Effector memory CD8-positive, alpha-beta T cell (primary cell): ENCODE measurements at regions not wholly inside any gene's neighbourhood (a gene's known extent, or its start where the extent isn't known, plus 50 kb on each side); places are given as distances from the start of the nearest gene placed in this dataset.

Experiments used
- ATAC-seq: fragments of 150-1000 bp; cut with Tn5 transposase; replicated peaks from 2 replicates; pipeline ENCODE4 v1.10.0; 2021; ENCODE audit warnings: mild to moderate bottlenecking, moderate library complexity
- DNase-seq, 3 experiments: peaks; one replicate each; pipeline ENCODE4 v3.0.0; 2021
- H3K27ac Mint-ChIP-seq, 2 donors: one replicate each; pipeline ENCODE4 v1.8.0; 2022; ENCODE audit warnings: mild to moderate bottlenecking in 2 of 2, mixed read lengths in 2 of 2, moderate library complexity in 2 of 2
- H3K27me3 Mint-ChIP-seq, 2 donors: one replicate each; pipeline ENCODE4 v1.8.0; 2022; ENCODE audit warnings: mixed read lengths in 2 of 2
- H3K36me3 Mint-ChIP-seq: one replicate; pipeline ENCODE4 v1.8.0; 2022; ENCODE audit warnings: mild to moderate bottlenecking, moderate library complexity, mixed read lengths; ENCODE audit not compliant: insufficient read depth
- H3K4me1 Mint-ChIP-seq, 2 donors: one replicate each; pipeline ENCODE4 v1.8.0; 2022; ENCODE audit warnings: low read depth in 2 of 2, mixed read lengths in 2 of 2
- H3K4me3 Mint-ChIP-seq, 2 donors: one replicate each; pipeline ENCODE4 v1.8.0; 2022; ENCODE audit warnings: mild to moderate bottlenecking in 2 of 2, mixed read lengths in 2 of 2, moderate library complexity in 2 of 2
- H3K9me3 Mint-ChIP-seq, 2 donors: one replicate each; pipeline ENCODE4 v1.8.0; 2022; ENCODE audit warnings: mixed read lengths in 2 of 2

GRCh38 chr6:113187661-113188060, 669.5 kb upstream of the MARCKS start:
- Mint-ChIP-seq H3K36me3 (no peaks in the 10 kb centered on the region), H3K9me3 (peaks cover 0 to 15% of the 10 kb centered on the region in 2 donors), H3K4me3 (no peak overlapping the region), H3K27me3 (no peaks in the 10 kb centered on the region), H3K27ac (no peak overlapping the region), H3K4me1 (no peaks in the 10 kb centered on the region)
- DNase-seq: no peak
- ATAC-seq: no peak

- Mint-ChIP-seq H3K9me3 (peaks cover 4 to 15% of the 10 kb centered on the region in 2 donors), H3K4me3 (no peak overlapping the region), H3K36me3 (no peaks in the 10 kb centered on the region), H3K27ac (no peak overlapping the region), H3K27me3 (no peaks in the 10 kb centered on the region), H3K4me1 (no peaks in the 10 kb centered on the region)
- ATAC-seq: no peak
- DNase-seq: no peak
Observed at GRCh38 chr6:113188962-113189361, 668.2 kb upstream of the MARCKS start.

GRCh38 chr6:113190170-113190569, 667.0 kb upstream of the MARCKS start:
- DNase-seq (no peak), ATAC-seq (no peak)
- Mint-ChIP-seq H3K4me3 (no peak overlapping the region), H3K36me3 (no peaks in the 10 kb centered on the region), H3K4me1 (no peaks in the 10 kb centered on the region), H3K27me3 (no peaks in the 10 kb centered on the region), H3K9me3 (peaks cover 4 to 9% of the 10 kb centered on the region in 2 donors), H3K27ac (no peak overlapping the region)

GRCh38 chr6:113194090-113194489, 663.1 kb upstream of the MARCKS start:
- no peak for DNase-seq
- H3K27me3 Mint-ChIP-seq: no peaks in the 10 kb centered on the region
- H3K4me1 Mint-ChIP-seq: no peaks in the 10 kb centered on the region
- no peak overlapping the region for H3K4me3 Mint-ChIP-seq
- H3K9me3 Mint-ChIP-seq: peaks cover 1 to 8% of the 10 kb centered on the region in 2 donors
- no peak overlapping the region for H3K27ac Mint-ChIP-seq
- no peaks in the 10 kb centered on the region for H3K36me3 Mint-ChIP-seq
- ATAC-seq: no peak

- Mint-ChIP-seq H3K4me1 (no peaks in the 10 kb centered on the region), H3K27me3 (no peaks in the 10 kb centered on the region), H3K36me3 (no peaks in the 10 kb centered on the region), H3K27ac (no peak overlapping the region), H3K9me3 (peaks cover 0 to 9% of the 10 kb centered on the region in 2 donors), H3K4me3 (no peak overlapping the region)
- ATAC-seq (no peak), DNase-seq (no peak)
Observed at GRCh38 chr6:113202852-113203714, 654.1 kb upstream of the MARCKS start.

GRCh38 chr6:113203715-113204110, 653.4 kb upstream of the MARCKS start:
- no peaks in the 10 kb centered on the region for H3K4me1 Mint-ChIP-seq
- ATAC-seq (no peak), DNase-seq (no peak)
- no peak overlapping the region for H3K27ac Mint-ChIP-seq
- H3K9me3 Mint-ChIP-seq: peaks cover 0 to 5% of the 10 kb centered on the region in 2 donors
- H3K27me3 Mint-ChIP-seq: no peaks in the 10 kb centered on the region
- no peaks in the 10 kb centered on the region for H3K36me3 Mint-ChIP-seq
- H3K4me3 Mint-ChIP-seq: no peak overlapping the region

- ATAC-seq (no peak), DNase-seq (no peak)
- Mint-ChIP-seq H3K9me3 (peaks cover 0 to 3% of the 10 kb centered on the region in 2 donors), H3K4me1 (no peaks in the 10 kb centered on the region), H3K27me3 (no peaks in the 10 kb centered on the region), H3K36me3 (no peaks in the 10 kb centered on the region), H3K27ac (no peak overlapping the region), H3K4me3 (no peak overlapping the region)
Observed at GRCh38 chr6:113205553-113205952, 651.6 kb upstream of the MARCKS start.

GRCh38 chr6:113208726-113209125, 648.4 kb upstream of the MARCKS start:
- DNase-seq (no peak), ATAC-seq (no peak)
- H3K36me3 Mint-ChIP-seq: no peaks in the 10 kb centered on the region
- no peak overlapping the region for H3K4me3 Mint-ChIP-seq
- no peaks in the 10 kb centered on the region for H3K4me1 Mint-ChIP-seq
- H3K27ac Mint-ChIP-seq: no peak overlapping the region
- no peaks in the 10 kb centered on the region for H3K9me3 Mint-ChIP-seq
- H3K27me3 Mint-ChIP-seq: no peaks in the 10 kb centered on the region

- DNase-seq: no peak
Observed at GRCh38 chr6:113209315-113209714, 647.8 kb upstream of the MARCKS start.

GRCh38 chr6:113211170-113211569, 646.0 kb upstream of the MARCKS start:
- no peaks in the 10 kb centered on the region for H3K27me3 Mint-ChIP-seq
- no peak overlapping the region for H3K4me3 Mint-ChIP-seq
- H3K9me3 Mint-ChIP-seq: peaks cover 0 to 8% of the 10 kb centered on the region in 2 donors
- no peak overlapping the region for H3K27ac Mint-ChIP-seq
- no peaks in the 10 kb centered on the region for H3K4me1 Mint-ChIP-seq
- ATAC-seq (no peak), DNase-seq (no peak)
- H3K36me3 Mint-ChIP-seq: no peaks in the 10 kb centered on the region

More at GRCh38 chr6:113209315-113209714, 647.8 kb upstream of the MARCKS start:
- Mint-ChIP-seq H3K4me1 (no peaks in the 10 kb centered on the region), H3K9me3 (no peaks in the 10 kb centered on the region), H3K4me3 (no peak overlapping the region), H3K27me3 (no peaks in the 10 kb centered on the region), H3K27ac (no peak overlapping the region), H3K36me3 (no peaks in the 10 kb centered on the region)
- ATAC-seq: no peak

- peaks cover 2 to 15% of the 10 kb centered on the region in 2 donors for H3K9me3 Mint-ChIP-seq
- ATAC-seq (no peak), DNase-seq (no peak)
- no peaks in the 10 kb centered on the region for H3K27me3 Mint-ChIP-seq
- H3K4me3 Mint-ChIP-seq: no peak overlapping the region
- H3K4me1 Mint-ChIP-seq: no peaks in the 10 kb centered on the region
- no peak overlapping the region for H3K27ac Mint-ChIP-seq
- H3K36me3 Mint-ChIP-seq: no peaks in the 10 kb centered on the region
Observed at GRCh38 chr6:113219783-113220182, 637.4 kb upstream of the MARCKS start.

- no peak for DNase-seq
- no peak overlapping the region for H3K27ac Mint-ChIP-seq
Observed at GRCh38 chr6:113220832-113221231, 636.3 kb upstream of the MARCKS start.

GRCh38 chr6:113221850-113222249, 635.3 kb upstream of the MARCKS start:
- Mint-ChIP-seq H3K9me3 (peaks cover 2 to 7% of the 10 kb centered on the region in 2 donors), H3K27ac (no peak overlapping the region), H3K4me3 (no peak overlapping the region), H3K27me3 (no peaks in the 10 kb centered on the region), H3K4me1 (no peaks in the 10 kb centered on the region), H3K36me3 (no peaks in the 10 kb centered on the region)
- ATAC-seq (no peak), DNase-seq (no peak)

More at GRCh38 chr6:113220832-113221231, 636.3 kb upstream of the MARCKS start:
- no peak for ATAC-seq
- Mint-ChIP-seq H3K4me3 (no peak overlapping the region), H3K9me3 (peaks cover 2 to 7% of the 10 kb centered on the region in 2 donors), H3K27me3 (no peaks in the 10 kb centered on the region), H3K4me1 (no peaks in the 10 kb centered on the region), H3K36me3 (no peaks in the 10 kb centered on the region)

- ATAC-seq (no peak), DNase-seq (no peak)
- no peaks in the 10 kb centered on the region for H3K4me1 Mint-ChIP-seq
- H3K4me3 Mint-ChIP-seq: no peak overlapping the region
- no peaks in the 10 kb centered on the region for H3K27me3 Mint-ChIP-seq
- peaks cover 5 to 13% of the 10 kb centered on the region in 2 donors for H3K9me3 Mint-ChIP-seq
- no peaks in the 10 kb centered on the region for H3K36me3 Mint-ChIP-seq
- no peak overlapping the region for H3K27ac Mint-ChIP-seq
Observed at GRCh38 chr6:113246186-113246585, 611.0 kb upstream of the MARCKS start.
